SK-N-SH treated with all-trans-retinoic acid at 6 μM for 48 hours (cell line): ENCODE measurements at regions not wholly inside any gene's neighbourhood (a gene's known extent, or its start where the extent isn't known, plus 50 kb on each side); places are given as distances from the start of the nearest gene placed in this dataset.

Experiments used
- ARNTL ChIP-seq: fragments of 450-650 bp; formaldehyde crosslinking; IDR thresholded peaks from 2 replicates; pipeline ENCODE4 v1.5.0; 2020; ENCODE audit warnings: low read depth, mild to moderate bottlenecking, moderate library complexity, borderline replicate concordance
- CREB5 ChIP-seq: fragments of 250-450 bp; sonication (Bioruptor Pico); IDR thresholded peaks from 2 replicates; pipeline ENCODE4 v1.5.1; 2020; ENCODE audit warnings: low read depth, mild to moderate bottlenecking, moderate library complexity
- CSDC2 ChIP-seq: fragments of 250-450 bp; sonication (Bioruptor Pico); IDR thresholded peaks from 2 replicates; pipeline ENCODE4 v1.5.0; 2020; ENCODE audit warnings: mild to moderate bottlenecking, moderate library complexity
- OSR1 ChIP-seq: fragments of 250-450 bp; sonication (Bioruptor Pico); IDR thresholded peaks from 2 replicates; pipeline ENCODE4 v1.8.0; 2022; ENCODE audit warnings: moderate library complexity, mild to moderate bottlenecking, inconsistent platforms
- PATZ1 ChIP-seq: fragments of 250-450 bp; sonication (Bioruptor Pico); IDR thresholded peaks from 2 replicates; pipeline ENCODE4 v1.8.0; 2020; ENCODE audit warnings: mild to moderate bottlenecking, moderate library complexity, borderline replicate concordance
- PPARA ChIP-seq: fragments of 250-450 bp; sonication (Bioruptor Pico); IDR thresholded peaks from 2 replicates; pipeline ENCODE4 v1.5.0; 2020; ENCODE audit warnings: mild to moderate bottlenecking, borderline replicate concordance
- SNAI2 ChIP-seq: fragments of 250-450 bp; sonication (Bioruptor Pico); IDR thresholded peaks from 2 replicates; pipeline ENCODE4 v1.5.0; 2020; ENCODE audit warnings: mild to moderate bottlenecking, moderate library complexity
- TOX ChIP-seq: fragments of 250-450 bp; sonication (Bioruptor Pico); IDR thresholded peaks from 2 replicates; pipeline ENCODE4 v1.8.0; 2021; ENCODE audit warnings: mild to moderate bottlenecking, moderate library complexity, borderline replicate concordance
- ZNF8 ChIP-seq: fragments of 450-650 bp; formaldehyde crosslinking; IDR thresholded peaks from 2 replicates; pipeline ENCODE4 v1.5.0; 2020; ENCODE audit warnings: mild to moderate bottlenecking, moderate library complexity

DNA sequence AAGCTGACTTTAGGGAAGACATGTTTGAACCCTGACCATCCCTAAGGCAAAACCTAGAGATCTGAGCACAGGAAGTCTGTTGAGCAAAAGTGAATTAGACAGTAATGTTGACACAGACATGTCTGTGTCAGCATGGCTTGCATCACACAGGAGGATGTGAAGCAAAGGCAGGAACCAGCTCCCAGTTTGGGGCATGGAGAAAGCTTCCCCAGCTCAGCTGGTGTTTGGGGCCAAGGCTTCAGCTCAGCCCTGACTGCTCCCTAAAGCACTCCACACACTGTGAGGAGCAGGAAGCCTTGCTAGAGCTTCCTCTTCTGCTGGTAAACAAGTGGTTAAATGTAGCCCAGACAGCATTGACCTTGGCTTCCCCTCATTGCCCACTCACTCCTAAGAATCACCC lies 153.8 kb upstream of the UBL3 start:
- no peak for TF ChIP-seq PATZ1
- no peak for TF ChIP-seq OSR1 (CRISPR knock-in tag)
- TF ChIP-seq CREB5 (CRISPR knock-in tag): no peak
- no peak for TF ChIP-seq ARNTL (CRISPR knock-in tag)
- TF ChIP-seq CSDC2 (CRISPR knock-in tag): no peak
- TF ChIP-seq TOX (CRISPR knock-in tag): no peak
- TF ChIP-seq PPARA (CRISPR knock-in tag): no peak
- no peak for TF ChIP-seq ZNF8 (CRISPR knock-in tag)
- no peak for TF ChIP-seq SNAI2
